ENCODE measurements at regions not wholly inside any gene's neighbourhood (a gene's known extent, or its start where the extent isn't known, plus 50 kb on each side); places are given as distances from the start of the nearest gene placed in this dataset.

GRCh38 chr5:57711946-57712345, 229.3 kb upstream of the ACTBL2 start:
- ATAC-seq (ENCODE audit: low FRiP score in 2 of 2) (no peak), DNase-seq (no peak)
- WGBS, 2 donors = 67 to 76% methylated on average over 1 of the region's 1 CpG
- H3K4me3 ChIP-seq = no peak overlapping the region
- no peak overlapping the region for H3K27ac ChIP-seq
- no peaks in the 10 kb centered on the region for H3K4me1 ChIP-seq
- H3K27me3 ChIP-seq = no peaks in the 10 kb centered on the region
- TF ChIP-seq EP300 (IDR thresholded peaks at IDR 0.05) (no peak), CTCF (IDR thresholded peaks at IDR 0.05) (no peak), POLR2A (IDR thresholded peaks at IDR 0.05) (no peak), POLR2AphosphoS5 (IDR thresholded peaks at IDR 0.05) (no peak)
- peaks cover 0 to 2% (median 0%) of the 10 kb centered on the region in 4 donors for H3K9me3 ChIP-seq
- H3K36me3 ChIP-seq = no peaks in the 10 kb centered on the region

GRCh38 chr5:57711471-57711870, 228.9 kb upstream of the ACTBL2 start:
- H3K4me3 ChIP-seq = no peak overlapping the region
- no peak overlapping the region for H3K27ac ChIP-seq
- H3K36me3 ChIP-seq = no peaks in the 10 kb centered on the region
- no peaks in the 10 kb centered on the region for H3K4me1 ChIP-seq
- 91 to 92% methylated on average over 2 of the region's 2 CpGs for WGBS, 2 donors
- ATAC-seq (ENCODE audit: low FRiP score in 2 of 2) = no peak
- DNase-seq = no peak
- TF ChIP-seq EP300 (IDR thresholded peaks at IDR 0.05) (no peak), POLR2A (IDR thresholded peaks at IDR 0.05) (no peak), POLR2AphosphoS5 (IDR thresholded peaks at IDR 0.05) (no peak), CTCF (IDR thresholded peaks at IDR 0.05) (no peak)
- H3K27me3 ChIP-seq = no peaks in the 10 kb centered on the region
- H3K9me3 ChIP-seq = peaks cover 0 to 2% (median 0%) of the 10 kb centered on the region in 4 donors

GRCh38 chr5:57710126-57710525, 227.5 kb upstream of the ACTBL2 start:
- no peaks in the 10 kb centered on the region for H3K36me3 ChIP-seq
- 69 to 80% methylated on average over 1 of the region's 1 CpG for WGBS, 2 donors
- DNase-seq = no peak
- peaks cover 0 to 2% (median 0%) of the 10 kb centered on the region in 4 donors for H3K9me3 ChIP-seq
- TF ChIP-seq POLR2A (IDR thresholded peaks at IDR 0.05) (no peak), EP300 (IDR thresholded peaks at IDR 0.05) (no peak)
- no peak for ATAC-seq (ENCODE audit: low FRiP score in 2 of 2)
- H3K27ac ChIP-seq = no peak overlapping the region
- H3K4me1 ChIP-seq = no peaks in the 10 kb centered on the region
- H3K27me3 ChIP-seq = no peaks in the 10 kb centered on the region
- H3K4me3 ChIP-seq = no peak overlapping the region

GRCh38 chr5:57705769-57706168, 223.2 kb upstream of the ACTBL2 start:
- no peak overlapping the region for H3K27ac ChIP-seq
- no peak for ATAC-seq (ENCODE audit: low FRiP score in 2 of 2)
- DNase-seq = no peak
- no peaks in the 10 kb centered on the region for H3K4me1 ChIP-seq
- peaks cover 0 to 2% (median 0%) of the 10 kb centered on the region in 4 donors for H3K9me3 ChIP-seq
- TF ChIP-seq POLR2AphosphoS5 (IDR thresholded peaks at IDR 0.05) = no peak
- TF ChIP-seq EP300 (IDR thresholded peaks at IDR 0.05) = no peak
- TF ChIP-seq POLR2A (IDR thresholded peaks at IDR 0.05) = no peak
- TF ChIP-seq CTCF (IDR thresholded peaks at IDR 0.05) = no peak
- no peak overlapping the region for H3K4me3 ChIP-seq
- no peaks in the 10 kb centered on the region for H3K27me3 ChIP-seq
- 49 to 60% methylated on average over 3 of the region's 3 CpGs for WGBS, 2 donors
- no peaks in the 10 kb centered on the region for H3K36me3 ChIP-seq

DNA sequence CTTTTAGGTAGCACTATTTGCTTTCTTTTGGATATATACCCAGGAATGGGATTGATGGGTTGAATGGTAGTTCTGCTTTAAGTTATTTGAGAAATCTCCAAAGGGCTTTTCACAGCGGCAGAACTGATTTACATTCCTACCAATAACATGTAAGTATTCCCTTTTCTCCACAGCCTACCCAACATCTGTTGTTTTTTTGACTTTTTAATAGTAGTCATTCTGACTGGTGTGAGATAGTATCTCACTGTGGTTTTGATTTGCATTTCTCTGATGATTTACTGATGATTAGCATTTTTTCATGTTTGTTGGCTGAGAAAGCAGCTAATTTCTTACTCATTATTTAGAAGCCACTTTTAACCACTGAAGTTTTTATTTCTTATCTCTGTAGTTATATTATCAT, 221.1 kb upstream of the ACTBL2 start:
- Histone ChIP-seq H3K36me3 (no peaks in the 10 kb centered on the region), H3K27ac (no peak overlapping the region), H3K4me1 (no peaks in the 10 kb centered on the region), H3K9me3 (peaks cover 0 to 2% (median 0%) of the 10 kb centered on the region in 4 donors), H3K4me3 (no peak overlapping the region), H3K27me3 (no peaks in the 10 kb centered on the region)
- no peak for TF ChIP-seq EP300 (IDR thresholded peaks at IDR 0.05)
- no peak for TF ChIP-seq POLR2A (IDR thresholded peaks at IDR 0.05)
- no peak for TF ChIP-seq POLR2AphosphoS5 (IDR thresholded peaks at IDR 0.05)
- no peak for DNase-seq
- ATAC-seq (ENCODE audit: low FRiP score in 2 of 2) = no peak
- 82 to 100% methylated on average over 1 of the region's 1 CpG for WGBS, 2 donors

DNA sequence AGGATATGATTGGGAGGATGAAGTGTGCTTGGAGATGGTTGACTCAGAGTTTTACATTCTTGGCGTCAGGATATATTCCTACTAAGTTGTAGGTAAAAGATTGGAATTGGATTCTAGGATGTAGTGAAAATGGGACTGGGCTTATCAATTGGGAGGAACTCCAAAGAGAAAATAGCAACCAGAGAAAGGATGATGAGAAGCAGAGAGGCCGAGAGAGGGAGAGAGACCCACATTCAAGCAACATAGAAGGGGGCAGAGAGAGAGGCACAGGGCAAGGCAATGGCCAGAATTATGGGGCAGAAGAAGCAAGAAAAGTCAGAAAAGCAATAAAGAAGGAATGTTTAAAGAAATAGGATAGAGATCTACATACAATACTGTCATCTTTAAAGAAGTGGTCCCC, 217.9 kb upstream of the ACTBL2 start:
- ATAC-seq (ENCODE audit: low FRiP score in 2 of 2) (no peak), DNase-seq (no peak)
- TF ChIP-seq POLR2AphosphoS5 (IDR thresholded peaks at IDR 0.05) (no peak), POLR2A (IDR thresholded peaks at IDR 0.05) (no peak), EP300 (IDR thresholded peaks at IDR 0.05) (no peak), CTCF (IDR thresholded peaks at IDR 0.05) (no peak)
- H3K27me3 ChIP-seq = no peaks in the 10 kb centered on the region
- H3K4me1 ChIP-seq = no peaks in the 10 kb centered on the region
- WGBS, 2 donors = 91 to 96% methylated on average over 2 of the region's 2 CpGs
- no peak overlapping the region for H3K4me3 ChIP-seq
- H3K9me3 ChIP-seq = no peaks in the 10 kb centered on the region
- no peaks in the 10 kb centered on the region for H3K36me3 ChIP-seq
- H3K27ac ChIP-seq = no peak overlapping the region
